Activated T-helper 1 cell treated with anti-CD3 and anti-CD28 coated beads, Interleukin-2, amount 50 U/mL, for 16 hours (primary cell): ENCODE measurements at regions not wholly inside any gene's neighbourhood (a gene's known extent, or its start where the extent isn't known, plus 50 kb on each side); places are given as distances from the start of the nearest gene placed in this dataset.
"Not testable (repeated sequence)": the region's sequence is repeated elsewhere in the genome, so short reads cannot be mapped to it uniquely, and the experiment has no call there.

Experiments used
- DNase-seq, 2 donors: peaks; one replicate each; pipeline ENCODE4 v3.0.0-alpha.2; 2020; ENCODE audit warnings: low read depth in 1 of 2, low spot score in 1 of 2

GRCh38 chr10:32217216-32217615, 129.7 kb downstream of the EPC1 start:
- DNase-seq: no peak

DNA sequence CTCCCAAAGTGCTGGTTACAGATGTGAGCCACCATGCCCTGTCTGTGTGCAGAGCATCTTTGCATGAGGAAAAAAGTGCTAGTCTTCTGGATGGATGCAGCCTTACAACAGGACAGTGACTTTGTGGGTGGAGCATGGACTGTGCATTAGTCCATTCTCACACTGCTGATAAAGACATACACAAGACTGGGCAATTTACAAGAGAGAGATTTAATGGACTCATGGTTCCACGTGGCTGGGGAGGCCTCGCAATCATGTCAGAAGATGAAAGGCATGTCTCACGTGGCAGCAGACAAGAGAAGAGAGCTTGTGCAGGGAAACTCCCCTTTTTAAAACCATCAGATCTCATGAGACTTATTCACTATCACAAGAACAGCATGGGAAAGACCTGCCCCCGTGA, 133.1 kb downstream of the EPC1 start:
- DNase-seq: not testable (repeated sequence)

DNA sequence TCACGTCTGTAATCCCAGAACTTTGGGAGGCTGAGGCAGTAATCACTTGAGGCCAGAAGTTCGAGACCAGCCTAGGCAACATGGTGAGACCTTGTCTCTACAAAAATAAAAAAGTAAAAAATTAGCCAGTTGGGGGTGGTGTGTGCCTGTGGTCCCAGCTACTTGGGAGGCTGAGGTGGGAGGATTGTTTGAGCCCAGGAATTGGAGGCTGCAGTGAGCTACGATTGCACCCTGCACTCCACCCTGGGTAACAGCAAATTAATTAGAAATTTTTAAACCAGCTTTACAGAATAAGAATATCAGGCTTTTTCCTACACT, 136.0 kb downstream of the EPC1 start:
- no peak for DNase-seq

GRCh38 chr10:32210306-32211045, 136.5 kb downstream of the EPC1 start:
- DNase-seq: no peak

DNA sequence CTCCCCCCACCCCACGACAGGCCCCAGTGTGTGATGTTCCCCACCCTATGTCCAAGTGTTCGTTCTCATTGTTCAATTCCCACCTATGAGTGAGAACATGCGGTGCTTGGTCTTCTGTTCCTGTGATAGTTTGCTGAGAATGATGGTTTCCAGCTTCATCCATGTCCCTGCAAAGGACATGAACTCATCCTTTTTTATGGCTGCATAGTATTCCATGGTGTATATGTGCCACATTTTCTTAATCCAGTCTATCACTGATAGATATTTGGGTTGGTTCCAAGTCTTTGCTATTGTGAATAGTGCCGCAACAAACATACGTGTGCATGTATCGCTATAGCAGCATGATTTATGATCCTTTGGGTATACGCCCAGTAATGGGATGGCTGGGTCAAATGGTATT, 139.0 kb downstream of the EPC1 start:
- not testable (repeated sequence) for DNase-seq

DNA sequence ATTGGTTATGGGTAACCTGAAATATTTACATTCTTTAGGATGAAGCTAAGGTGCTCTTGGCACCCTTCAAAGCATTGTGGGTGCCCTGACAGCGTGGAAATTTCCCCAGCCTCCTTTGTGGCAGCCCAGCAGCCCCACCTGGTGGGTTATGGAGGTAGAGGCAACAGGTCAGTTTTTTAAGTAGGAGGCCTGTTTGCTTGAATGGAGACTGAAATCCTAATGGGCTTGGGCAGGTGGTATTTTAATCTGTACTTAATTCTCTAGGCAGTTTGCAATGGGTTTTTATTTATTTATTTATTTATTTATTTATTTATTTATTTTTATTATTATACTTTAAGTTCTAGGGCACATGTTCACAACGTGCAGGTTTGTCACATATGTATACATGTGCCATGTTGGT, 139.4 kb downstream of the EPC1 start:
- peak; percentile 10 to 12 for DNase-seq

DNA sequence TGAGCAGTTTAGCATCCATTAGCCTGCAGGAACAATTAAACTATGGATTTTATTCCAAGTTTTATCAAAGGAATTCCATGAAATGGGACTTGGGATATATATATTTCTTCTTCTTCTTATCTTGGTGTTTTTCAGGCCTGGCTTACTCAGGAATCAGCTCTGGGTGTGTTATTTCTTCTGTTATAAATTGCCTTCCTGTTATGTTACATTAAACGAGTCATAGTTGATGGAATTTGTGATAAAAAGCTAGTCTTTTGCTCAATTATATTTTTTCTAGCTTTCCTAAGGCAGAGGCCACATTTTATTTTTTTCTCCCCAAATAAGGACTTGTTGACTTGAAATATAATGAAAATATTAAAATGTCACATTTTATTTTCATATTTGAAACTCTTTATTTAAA, 141.3 kb downstream of the EPC1 start:
- no peak for DNase-seq

DNA sequence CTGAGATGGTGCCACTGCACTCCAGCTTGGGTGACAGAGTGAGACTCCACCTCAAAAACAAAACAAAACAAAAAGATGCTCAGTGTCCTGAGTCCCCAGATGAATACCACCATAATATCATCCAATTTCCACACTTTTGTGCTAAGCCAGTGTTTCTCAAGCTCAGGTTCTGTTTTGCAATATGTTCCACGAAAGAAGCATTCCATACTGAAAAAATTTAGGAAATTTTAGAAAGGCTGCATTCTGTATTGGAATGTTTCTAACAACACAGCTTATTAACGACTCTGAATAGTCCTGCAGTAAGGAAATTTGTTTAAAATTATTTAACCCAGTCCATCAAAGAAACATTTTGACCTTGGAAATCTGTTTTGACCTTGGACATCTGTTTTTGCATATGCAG, 142.4 kb downstream of the EPC1 start:
- no peak for DNase-seq

DNA sequence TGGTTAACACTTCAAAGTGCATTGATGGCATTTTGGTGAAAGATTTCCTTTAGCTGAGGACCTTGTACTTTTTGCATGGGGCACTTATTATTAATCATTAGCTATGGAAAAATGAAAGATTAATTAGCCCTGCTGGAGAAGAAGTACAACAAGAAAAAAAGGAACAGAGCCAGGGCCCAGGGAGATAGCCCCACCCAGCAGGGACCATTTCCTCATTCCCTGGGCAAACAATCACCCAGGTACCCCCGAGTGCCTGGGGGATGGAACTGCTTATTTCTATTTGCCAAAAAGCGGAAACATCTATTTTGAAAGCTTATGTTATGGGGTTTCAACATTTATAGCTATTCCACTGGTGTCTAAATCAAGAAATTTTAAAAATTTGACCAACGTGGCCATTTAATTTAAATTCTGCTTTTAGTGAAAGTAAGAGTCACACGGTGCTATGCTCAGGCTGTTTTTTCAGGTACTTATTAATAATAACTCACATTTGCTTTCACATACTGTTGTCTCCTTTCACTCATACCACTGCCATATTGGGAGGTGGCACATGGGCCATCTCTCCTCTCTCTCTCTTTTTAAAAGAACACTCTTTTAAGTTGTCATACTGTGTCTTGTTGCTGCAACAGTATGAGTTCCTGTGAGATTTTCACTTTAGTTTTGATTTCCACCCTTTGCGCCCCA, 143.6 kb upstream of the KIF5B start:
- DNase-seq: no peak

DNA sequence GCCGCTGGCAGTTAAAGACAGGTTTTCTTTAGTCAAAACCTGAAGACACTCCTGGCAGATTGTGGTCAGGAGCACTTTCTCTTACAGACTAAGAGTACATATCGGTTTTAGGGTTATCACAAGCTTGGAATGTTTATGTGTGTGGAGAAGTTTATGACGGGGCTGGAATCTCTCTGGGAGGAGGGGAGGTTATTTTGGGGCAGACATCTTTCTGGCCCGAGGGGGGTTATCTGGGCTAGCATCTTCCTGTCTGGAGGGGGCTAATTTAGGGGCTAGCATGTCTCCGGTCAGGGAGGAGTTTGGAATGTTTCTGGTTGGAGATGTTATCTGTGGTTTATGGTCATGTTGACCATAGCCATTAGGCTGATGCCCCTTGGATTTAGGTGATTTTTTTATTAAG, 141.2 kb upstream of the KIF5B start:
- no peak for DNase-seq

DNA sequence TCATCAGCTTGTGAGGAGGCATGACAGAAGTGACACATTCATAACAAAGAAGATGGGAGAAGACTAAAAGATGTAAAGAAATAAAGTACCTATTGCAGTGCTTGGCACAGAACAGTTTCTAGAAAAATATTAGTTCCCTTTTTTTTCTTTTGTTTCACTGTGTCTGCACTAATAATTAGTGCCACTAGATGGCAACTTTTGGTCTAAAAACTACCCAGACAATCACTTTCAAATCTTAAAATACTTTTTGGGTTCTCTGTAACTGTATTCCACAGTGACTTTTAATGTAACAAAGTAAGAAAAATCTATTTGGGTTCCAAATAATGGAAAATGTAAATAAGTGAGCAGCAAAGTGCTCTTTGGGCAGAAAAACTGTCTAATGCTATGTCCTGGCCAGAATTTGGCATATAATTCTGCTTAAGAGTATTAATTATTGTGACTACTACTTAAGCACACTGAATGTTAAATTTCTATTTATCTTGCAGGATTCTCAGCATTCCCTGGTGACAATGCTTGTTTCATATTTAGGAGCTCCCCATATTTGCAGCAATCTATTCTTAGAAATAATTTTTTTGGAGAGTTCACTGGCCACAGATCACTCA, 134.8 kb upstream of the KIF5B start:
- DNase-seq: no peak

DNA sequence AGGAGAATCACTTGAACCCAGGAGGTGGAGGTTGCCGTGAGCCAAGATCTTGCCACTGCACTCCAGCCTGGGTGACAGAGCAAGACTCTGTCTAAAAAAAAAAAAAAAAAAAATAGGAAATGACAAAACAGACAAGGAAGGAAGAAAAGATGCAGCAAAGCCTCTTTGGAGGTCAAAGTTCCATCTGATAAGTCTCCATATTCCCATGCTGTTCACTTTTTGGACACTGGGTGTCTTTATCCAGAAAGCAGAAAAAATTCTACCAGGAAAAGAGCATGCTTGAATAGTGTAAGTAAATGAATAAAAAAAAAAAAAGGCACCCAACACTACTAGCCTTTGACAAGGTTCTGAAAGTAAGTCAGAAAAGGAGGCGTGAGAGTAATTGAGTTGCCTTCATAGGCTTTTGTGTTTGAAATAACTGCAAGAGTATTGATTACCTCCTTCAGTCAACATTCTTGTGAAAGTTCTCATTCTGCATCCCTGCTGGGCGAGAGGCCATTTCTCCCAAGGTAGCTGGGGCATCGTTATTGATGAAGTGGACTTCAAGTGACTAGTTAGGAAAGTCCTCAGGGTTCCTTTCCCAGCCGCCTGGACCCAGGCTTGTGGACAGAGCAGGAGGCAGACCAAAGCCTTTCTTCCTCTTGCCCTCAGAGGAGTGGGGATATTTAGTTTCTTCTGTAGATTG, 133.3 kb upstream of the KIF5B start:
- no peak for DNase-seq

- not testable (repeated sequence) for DNase-seq
These were observed 132.4 kb upstream of the KIF5B start for GRCh38 chr10:32188601-32189000.

GRCh38 chr10:32187686-32188085, 131.5 kb upstream of the KIF5B start:
- DNase-seq: no peak

DNA sequence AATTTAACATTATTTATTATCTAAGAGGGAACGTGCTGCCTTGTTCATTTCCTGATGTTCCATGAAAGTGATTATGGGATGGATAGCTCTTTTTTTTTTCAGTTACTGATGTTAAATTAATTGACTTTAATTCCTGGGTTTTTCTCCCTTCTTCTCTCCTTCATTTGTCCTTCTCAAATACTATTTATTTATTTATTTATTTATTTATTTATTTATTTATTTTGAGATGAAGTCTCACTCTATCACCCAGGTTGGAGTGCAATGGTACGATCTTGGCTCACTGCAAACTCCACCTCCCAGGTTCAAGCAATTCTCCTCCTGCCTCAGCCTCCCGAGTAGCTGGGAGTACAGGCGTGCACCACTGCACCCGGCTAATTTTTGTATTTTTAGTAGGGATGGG, 127.4 kb upstream of the KIF5B start:
- not testable (repeated sequence) for DNase-seq

DNA sequence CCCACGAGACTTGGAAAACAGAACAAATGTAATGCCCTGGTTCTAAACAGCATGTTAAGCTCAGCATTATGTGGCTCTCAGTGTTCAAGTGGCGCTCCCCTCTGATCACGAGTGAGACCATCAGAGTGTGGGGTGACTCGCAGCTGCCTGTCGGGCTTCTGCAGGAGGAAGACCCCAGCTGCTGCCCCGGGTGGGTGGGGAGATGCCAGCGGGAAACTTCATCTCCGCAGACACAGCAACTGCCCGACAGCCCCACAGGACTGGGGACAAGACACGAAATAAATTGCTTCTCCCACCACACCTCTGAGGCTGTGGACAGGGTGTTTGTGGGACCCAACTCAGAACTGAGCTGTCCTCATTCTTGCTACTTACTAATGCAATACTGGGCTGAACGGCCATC, 126.3 kb upstream of the KIF5B start:
- no peak for DNase-seq

GRCh38 chr10:32180390-32181280, 124.4 kb upstream of the KIF5B start:
- no peak for DNase-seq

DNA sequence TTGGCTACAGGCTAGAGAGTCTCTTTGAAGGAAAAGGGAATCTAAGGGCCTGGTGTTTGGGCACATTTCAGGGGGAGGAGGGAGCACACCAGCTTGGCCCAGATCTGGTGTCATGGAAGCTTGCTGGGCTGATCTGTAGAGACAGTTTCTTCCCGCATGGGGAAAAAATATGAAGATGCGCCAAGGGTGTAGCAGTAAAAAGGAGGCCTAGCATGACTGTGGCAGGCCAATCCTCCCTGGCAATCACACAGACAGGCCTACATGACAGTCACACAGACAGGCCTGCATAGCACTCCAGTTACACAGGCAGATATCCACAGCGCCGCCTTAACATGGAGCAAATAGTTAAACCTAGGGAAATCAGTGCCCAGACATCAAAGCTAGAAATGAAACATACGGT, 123.6 kb upstream of the KIF5B start:
- no peak for DNase-seq

DNA sequence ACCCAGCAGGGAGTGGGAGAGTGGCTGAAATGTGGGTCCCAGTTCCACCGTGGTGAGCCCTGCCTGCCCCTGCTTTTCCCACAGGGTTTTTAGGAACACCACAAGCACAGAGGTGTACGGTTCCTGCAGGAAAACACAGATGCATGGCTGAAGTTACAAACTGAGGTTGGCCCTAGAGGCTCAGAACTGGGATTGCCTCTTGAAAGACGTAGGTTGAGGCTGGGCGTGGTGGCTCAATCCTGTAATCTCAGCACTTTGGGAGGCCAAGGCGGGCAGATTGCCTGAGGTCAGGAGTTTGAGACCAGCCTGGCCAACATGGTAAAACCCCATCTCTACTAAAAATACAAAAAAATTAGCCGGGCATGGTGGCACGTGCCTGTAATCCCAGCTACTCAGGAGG, 121.4 kb upstream of the KIF5B start:
- DNase-seq: not testable (repeated sequence)

DNA sequence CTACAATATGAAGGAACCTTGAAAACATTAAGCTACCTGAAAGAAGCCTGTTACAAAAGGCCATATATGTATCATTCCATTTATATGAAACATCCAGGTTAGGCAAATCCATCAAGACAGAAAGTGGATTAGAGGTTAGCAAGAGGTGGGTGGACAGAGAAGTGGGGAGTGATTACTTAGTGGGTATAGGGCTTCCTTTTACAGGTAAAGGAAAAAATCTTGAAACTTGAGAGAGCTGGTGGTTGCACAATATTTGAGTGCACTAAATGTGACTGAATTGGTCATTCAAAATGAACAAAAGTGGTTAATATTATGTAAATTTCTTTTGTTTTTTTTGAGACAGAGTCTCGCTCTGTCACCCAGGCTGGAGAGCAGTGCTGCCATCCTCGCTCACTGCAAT, 119.4 kb upstream of the KIF5B start:
- DNase-seq: no peak

DNA sequence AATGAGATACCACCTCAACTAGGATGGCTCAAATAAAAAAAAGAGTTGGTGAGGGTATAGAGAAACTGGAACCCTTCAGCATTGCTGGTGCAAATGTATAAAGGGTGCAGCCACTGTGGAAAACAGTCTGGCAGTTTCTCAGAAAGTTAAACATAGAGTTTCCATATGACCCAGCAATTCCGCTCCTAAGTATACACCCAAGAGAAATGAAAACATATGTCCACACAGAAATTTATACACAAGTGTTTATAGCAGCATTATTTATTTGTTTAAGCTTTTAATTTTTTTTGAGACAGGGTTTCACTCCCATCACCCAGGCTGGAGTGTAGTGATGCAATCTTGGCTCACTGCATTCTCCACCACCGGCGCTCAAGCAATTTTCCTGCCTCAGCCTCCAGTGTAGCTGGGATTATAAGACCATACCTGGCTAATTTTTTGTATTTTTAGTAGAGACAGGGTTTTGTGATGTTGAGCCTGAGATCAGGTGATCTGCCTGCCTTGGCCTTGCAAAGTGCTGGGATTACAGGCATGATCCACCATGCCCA, 118.2 kb upstream of the KIF5B start:
- no peak for DNase-seq
